ENCODE measurements at regions not wholly inside any gene's neighbourhood (a gene's known extent, or its start where the extent isn't known, plus 50 kb on each side); places are given as distances from the start of the nearest gene placed in this dataset.

GRCh38 chr14:66143387-66144112, 342.6 kb upstream of the CCDC196 start:
- TF ChIP-seq CTCF (IDR thresholded peaks at IDR 0.05; ENCODE audit: low read depth, low read length): no peak
- TF ChIP-seq EZH2phosphoT487 (IDR thresholded peaks at IDR 0.05; ENCODE audit: low read depth): no peak
